HL-60 (cell line): ENCODE measurements at regions not wholly inside any gene's neighbourhood (a gene's known extent, or its start where the extent isn't known, plus 50 kb on each side); places are given as distances from the start of the nearest gene placed in this dataset.

Source experiments
- CTCF ChIP-seq: IDR thresholded peaks from one replicate; pipeline ENCODE4 v1.5.1; 2011; ENCODE audit warnings: low read length, control low read depth, inconsistent platforms; ENCODE audit not compliant: insufficient read depth
- GABPA ChIP-seq: IDR thresholded peaks from 2 replicates; pipeline ENCODE4 v1.6.1; 2012; ENCODE audit warnings: low read depth
- POLR2AphosphoS5 ChIP-seq: IDR thresholded peaks from 2 replicates; pipeline ENCODE4 v1.6.1; 2012; ENCODE audit warnings: low read depth
- SPI1 ChIP-seq: IDR thresholded peaks from 2 replicates; pipeline ENCODE4 v1.6.1; 2012; ENCODE audit warnings: low read depth, mild to moderate bottlenecking, borderline replicate concordance
- TF ChIP-seq, protein P1 (sequence below): IDR thresholded peaks from 2 replicates; pipeline ENCODE4 v1.6.1; 2012; ENCODE audit warnings: low read depth; ENCODE audit not compliant: insufficient replicate concordance

DNA sequence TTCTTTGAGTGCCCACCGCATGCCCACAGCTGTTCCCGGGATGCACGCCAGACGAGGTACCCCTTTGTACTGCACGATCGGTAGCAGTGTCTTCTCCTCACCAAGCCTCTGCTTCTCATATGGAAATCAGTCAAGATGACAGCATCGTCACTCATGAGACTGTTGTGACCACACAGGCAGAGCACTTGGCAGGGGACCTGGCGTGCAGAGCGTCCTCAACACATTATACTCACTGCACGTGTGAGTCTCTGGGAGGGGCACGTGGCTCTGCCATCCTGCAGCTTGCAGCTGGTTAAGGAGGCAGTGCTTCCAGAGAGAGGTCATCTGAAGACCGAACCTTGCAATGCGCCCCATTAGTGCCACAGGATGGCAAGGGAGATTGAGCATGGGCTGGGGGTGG lies 266.8 kb downstream of the NPHP4 start:
- no peak for TF ChIP-seq CTCF
- TF ChIP-seq POLR2AphosphoS5: no peak
- TF ChIP-seq, protein P1, sequence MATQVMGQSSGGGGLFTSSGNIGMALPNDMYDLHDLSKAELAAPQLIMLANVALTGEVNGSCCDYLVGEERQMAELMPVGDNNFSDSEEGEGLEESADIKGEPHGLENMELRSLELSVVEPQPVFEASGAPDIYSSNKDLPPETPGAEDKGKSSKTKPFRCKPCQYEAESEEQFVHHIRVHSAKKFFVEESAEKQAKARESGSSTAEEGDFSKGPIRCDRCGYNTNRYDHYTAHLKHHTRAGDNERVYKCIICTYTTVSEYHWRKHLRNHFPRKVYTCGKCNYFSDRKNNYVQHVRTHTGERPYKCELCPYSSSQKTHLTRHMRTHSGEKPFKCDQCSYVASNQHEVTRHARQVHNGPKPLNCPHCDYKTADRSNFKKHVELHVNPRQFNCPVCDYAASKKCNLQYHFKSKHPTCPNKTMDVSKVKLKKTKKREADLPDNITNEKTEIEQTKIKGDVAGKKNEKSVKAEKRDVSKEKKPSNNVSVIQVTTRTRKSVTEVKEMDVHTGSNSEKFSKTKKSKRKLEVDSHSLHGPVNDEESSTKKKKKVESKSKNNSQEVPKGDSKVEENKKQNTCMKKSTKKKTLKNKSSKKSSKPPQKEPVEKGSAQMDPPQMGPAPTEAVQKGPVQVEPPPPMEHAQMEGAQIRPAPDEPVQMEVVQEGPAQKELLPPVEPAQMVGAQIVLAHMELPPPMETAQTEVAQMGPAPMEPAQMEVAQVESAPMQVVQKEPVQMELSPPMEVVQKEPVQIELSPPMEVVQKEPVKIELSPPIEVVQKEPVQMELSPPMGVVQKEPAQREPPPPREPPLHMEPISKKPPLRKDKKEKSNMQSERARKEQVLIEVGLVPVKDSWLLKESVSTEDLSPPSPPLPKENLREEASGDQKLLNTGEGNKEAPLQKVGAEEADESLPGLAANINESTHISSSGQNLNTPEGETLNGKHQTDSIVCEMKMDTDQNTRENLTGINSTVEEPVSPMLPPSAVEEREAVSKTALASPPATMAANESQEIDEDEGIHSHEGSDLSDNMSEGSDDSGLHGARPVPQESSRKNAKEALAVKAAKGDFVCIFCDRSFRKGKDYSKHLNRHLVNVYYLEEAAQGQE: no peak
- TF ChIP-seq GABPA: no peak
- no peak for TF ChIP-seq SPI1
